HepG2 (cell line): ENCODE measurements at regions not wholly inside any gene's neighbourhood (a gene's known extent, or its start where the extent isn't known, plus 50 kb on each side); places are given as distances from the start of the nearest gene placed in this dataset.
A peak's percentile ranks its signal among the peaks of the same experiment; 100 is the strongest.

Source experiments
- ATAC-seq: fragments of 200-7000 bp; cut with Tn5 transposase; 3 replicates; pipeline ENCODE4 v1.9.1; 2020; ENCODE audit warnings: mild to moderate bottlenecking, moderate library complexity
- BruUV-seq: library from RNA; stranded (reverse); fragments of 400-500 nt; replicated peaks from 2 replicates; lab custom pipeline; 2021; lab: Mats Ljungman, UMichigan
- CTCF ChIA-PET: fragments of 300-600 bp; formaldehyde crosslinking; extraction: SDS; loops from one replicate; lab custom pipeline; 2021; ENCODE audit warnings: low total read pairs, inconsistent platforms, low intra/inter-chr PET ratio; lab: Yijun Ruan, JAX
- POLR2A ChIA-PET: fragments of 350-600 bp; sonication (Branson Sonifier 250); formaldehyde crosslinking; loops from one replicate; lab custom pipeline; 2020; ENCODE audit warnings: antibody characterized with exemption, inconsistent platforms; lab: Yijun Ruan, JAX
- DNase-seq: peaks from one replicate; pipeline ENCODE4 v3.0.0-alpha.2; 2015; ENCODE audit warnings: low spot score
- FAIRE-seq: peaks from 3 replicates; lab custom pipeline; 2011; peaks lifted over from hg19 to GRCh38; lab: Jason Lieb, UNC
- H2AFZ ChIP-seq: one replicate; pipeline ENCODE4 v1.6.1; 2011; ENCODE audit warnings: low read length, inconsistent platforms
- H3K27ac ChIP-seq: fragments of 300-600 bp; 3 replicates; pipeline ENCODE4 v1.8.0; 2011; ENCODE audit warnings: mixed run types, mild to moderate bottlenecking, mixed read lengths, low read length, inconsistent platforms; ENCODE audit not compliant: insufficient read depth; ENCODE audit errors: extremely low read length
- H3K27me3 ChIP-seq, 2 experiments: fragments of 200-600 bp in 1 of 2; 2 replicates in 1 of 2; 3 replicates in 1 of 2; pipeline versions ENCODE4 v1.6.0 to v1.8.0; 2011; ENCODE audit warnings: low read length in 2 of 2, mild to moderate bottlenecking in 2 of 2, moderate library complexity in 2 of 2, inconsistent platforms in 1 of 2; ENCODE audit not compliant: insufficient read depth in 2 of 2, control insufficient read depth in 1 of 2
- H3K36me3 ChIP-seq, 2 experiments: fragments of 200-600 bp in 1 of 2; replicated peaks in 1 of 2; 2 replicates in 1 of 2; 3 replicates in 1 of 2; pipeline versions ENCODE4 v1.5.1 to v1.8.0; 2011; ENCODE audit warnings: low read length in 2 of 2, inconsistent platforms in 1 of 2; ENCODE audit not compliant: insufficient read depth in 2 of 2, control insufficient read depth in 1 of 2
- H3K4me1 ChIP-seq: 2 replicates; pipeline ENCODE4 v1.5.1; 2012; ENCODE audit warnings: low read length, inconsistent platforms; ENCODE audit not compliant: insufficient read depth
- H3K4me2 ChIP-seq: 2 replicates; pipeline ENCODE4 v1.6.0; 2011; ENCODE audit warnings: low read depth, low read length, inconsistent platforms
- H3K4me3 ChIP-seq, 3 experiments: fragments of 200-600 bp in 1 of 3; sonication (generic), shearing (Covaris generic) in 1 of 3; replicated peaks in 1 of 3; 2 replicates each; pipeline ENCODE4 v1.5.1; 2011 to 2016; ENCODE audit warnings: low read length in 3 of 3, inconsistent platforms in 2 of 3, low read depth in 2 of 3, mild to moderate bottlenecking in 2 of 3, control low read depth in 1 of 3, mixed read lengths in 1 of 3; ENCODE audit not compliant: insufficient read depth in 1 of 3
- H3K79me2 ChIP-seq: one replicate; pipeline ENCODE4 v1.6.1; 2011; ENCODE audit warnings: low read length, inconsistent platforms; ENCODE audit not compliant: insufficient read depth
- H3K9ac ChIP-seq: 2 replicates; pipeline ENCODE4 v1.6.0; 2011; ENCODE audit warnings: mild to moderate bottlenecking, low read depth, low read length, inconsistent platforms; ENCODE audit not compliant: insufficient read depth
- H3K9me3 ChIP-seq: 2 replicates; pipeline ENCODE4 v1.5.1; 2012; ENCODE audit warnings: mild to moderate bottlenecking, low read length
- H4K20me1 ChIP-seq: 2 replicates; pipeline ENCODE4 v1.6.0; 2011; ENCODE audit warnings: inconsistent platforms, mild to moderate bottlenecking, low read length, moderate library complexity; ENCODE audit not compliant: insufficient read depth
- FOSL1 ChIP-seq: sonication (generic); formaldehyde crosslinking; IDR thresholded peaks from 2 replicates; pipeline ENCODE4 v1.9.0; 2021; ENCODE audit warnings: missing genetic modification reagents, borderline replicate concordance
- KDM2A ChIP-seq: sonication (generic); formaldehyde crosslinking; IDR thresholded peaks from 2 replicates; pipeline ENCODE4 v1.4.0; 2020; ENCODE audit warnings: low read depth, missing genetic modification reagents, borderline replicate concordance
- SKI ChIP-seq: fragments of 450-650 bp; IDR thresholded peaks from one replicate; pipeline ENCODE4 v1.6.1; 2018; ENCODE audit warnings: mild to moderate bottlenecking; ENCODE audit not compliant: partially characterized antibody
- SP140L ChIP-seq: sonication (generic); formaldehyde crosslinking; IDR thresholded peaks from 2 replicates; pipeline ENCODE4 v1.4.0; 2020; ENCODE audit warnings: missing genetic modification reagents, borderline replicate concordance
- SRSF4 ChIP-seq: fragments of 200-400 bp; formaldehyde crosslinking; IDR thresholded peaks from one replicate; pipeline ENCODE4 v1.6.1; 2018; ENCODE audit warnings: mild to moderate bottlenecking, low read depth, low read length, moderate library complexity; ENCODE audit not compliant: poor library complexity, severe bottlenecking
- ZNF331 ChIP-seq: sonication (generic); formaldehyde crosslinking; IDR thresholded peaks from 2 replicates; pipeline ENCODE4 v1.4.0; 2020; ENCODE audit warnings: missing genetic modification reagents
- ZNF563 ChIP-seq: sonication (generic); formaldehyde crosslinking; IDR thresholded peaks from 2 replicates; pipeline ENCODE4 v1.8.0; 2022; ENCODE audit warnings: mild to moderate bottlenecking, moderate library complexity, missing genetic modification reagents
- WGBS: methylation state at CpG from one replicate; pipeline ENCODE4 v1.1.6; 2017; ENCODE audit warnings: low lambda C conversion rate; 5-methylcytosine and 5-hydroxymethylcytosine counted together
- in situ Hi-C: cut with HindIII; loops from 2 replicates; pipeline ENCODE4 v1.10.0; 2017; ENCODE audit warnings: low pct_unique_long_range_greater_than_20kb; ENCODE audit not compliant: extremely low pct_ligation_motif_present
- intact Hi-C: fragments of 100-400 bp; cut with micrococcal nuclease; formaldehyde crosslinking; loops from one replicate; pipeline ENCODE4 v1.10.0; 2022; ENCODE audit not compliant: unreplicated experiment
- TF ChIP-seq, protein P1 (sequence below): sonication (generic); formaldehyde crosslinking; IDR thresholded peaks from 2 replicates; pipeline ENCODE4 v1.4.0; 2020; ENCODE audit warnings: mild to moderate bottlenecking, missing genetic modification reagents
- TF ChIP-seq, protein P2 (sequence below): fragments of 450-650 bp; IDR thresholded peaks from 2 replicates; pipeline ENCODE4 v1.6.1; 2016
- TF ChIP-seq, protein P3 (sequence below), 2 experiments: fragments of 450-650 bp in 1 of 2; sonication (generic) in 1 of 2; formaldehyde crosslinking in 1 of 2; IDR thresholded peaks; 2 replicates each; pipeline versions ENCODE4 v1.6.1 to v1.8.0; 2016 to 2022; ENCODE audit warnings: antibody characterized with exemption in 1 of 2, mild to moderate bottlenecking in 1 of 2, missing genetic modification reagents in 1 of 2

DNA sequence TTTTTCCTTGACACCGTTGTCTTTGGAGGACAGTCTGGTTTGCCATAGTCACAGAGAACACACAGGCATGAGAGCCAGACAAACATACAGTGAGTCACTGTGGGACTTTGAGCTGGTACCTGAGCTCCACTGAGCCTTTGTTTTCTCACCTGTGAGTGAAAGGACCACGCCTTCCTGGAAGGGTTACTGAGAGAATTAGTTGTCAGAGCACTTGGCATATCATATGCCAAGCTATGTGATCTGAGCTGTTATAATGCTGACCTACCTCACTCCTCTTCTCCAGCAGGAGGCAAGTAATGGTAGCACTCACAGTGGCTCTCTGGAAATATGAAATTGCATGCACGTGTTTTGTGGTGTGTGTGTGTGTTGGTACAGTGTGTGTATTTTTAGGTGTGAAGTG lies 59.7 kb downstream of the CXCL12 start (continued):
- no peak for TF ChIP-seq ZNF563 (CRISPR knock-in tag)
- TF ChIP-seq, protein P1, sequence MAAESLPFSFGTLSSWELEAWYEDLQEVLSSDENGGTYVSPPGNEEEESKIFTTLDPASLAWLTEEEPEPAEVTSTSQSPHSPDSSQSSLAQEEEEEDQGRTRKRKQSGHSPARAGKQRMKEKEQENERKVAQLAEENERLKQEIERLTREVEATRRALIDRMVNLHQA (CRISPR knock-in tag), result no peak
- TF ChIP-seq, protein P2, sequence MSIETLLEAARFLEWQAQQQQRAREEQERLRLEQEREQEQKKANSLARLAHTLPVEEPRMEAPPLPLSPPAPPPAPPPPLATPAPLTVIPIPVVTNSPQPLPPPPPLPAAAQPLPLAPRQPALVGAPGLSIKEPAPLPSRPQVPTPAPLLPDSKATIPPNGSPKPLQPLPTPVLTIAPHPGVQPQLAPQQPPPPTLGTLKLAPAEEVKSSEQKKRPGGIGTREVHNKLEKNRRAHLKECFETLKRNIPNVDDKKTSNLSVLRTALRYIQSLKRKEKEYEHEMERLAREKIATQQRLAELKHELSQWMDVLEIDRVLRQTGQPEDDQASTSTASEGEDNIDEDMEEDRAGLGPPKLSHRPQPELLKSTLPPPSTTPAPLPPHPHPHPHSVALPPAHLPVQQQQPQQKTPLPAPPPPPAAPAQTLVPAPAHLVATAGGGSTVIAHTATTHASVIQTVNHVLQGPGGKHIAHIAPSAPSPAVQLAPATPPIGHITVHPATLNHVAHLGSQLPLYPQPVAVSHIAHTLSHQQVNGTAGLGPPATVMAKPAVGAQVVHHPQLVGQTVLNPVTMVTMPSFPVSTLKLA, result 0 out of 2 replicates have a peak, but pooled peaks have one; percentile 2
- peak; percentile 39; the same call in 1 of the 2 replicates for TF ChIP-seq ZNF331 (CRISPR knock-in tag)
- TF ChIP-seq SKI, result no peak
- TF ChIP-seq FOSL1 (CRISPR knock-in tag), result peak; percentile 79

DNA sequence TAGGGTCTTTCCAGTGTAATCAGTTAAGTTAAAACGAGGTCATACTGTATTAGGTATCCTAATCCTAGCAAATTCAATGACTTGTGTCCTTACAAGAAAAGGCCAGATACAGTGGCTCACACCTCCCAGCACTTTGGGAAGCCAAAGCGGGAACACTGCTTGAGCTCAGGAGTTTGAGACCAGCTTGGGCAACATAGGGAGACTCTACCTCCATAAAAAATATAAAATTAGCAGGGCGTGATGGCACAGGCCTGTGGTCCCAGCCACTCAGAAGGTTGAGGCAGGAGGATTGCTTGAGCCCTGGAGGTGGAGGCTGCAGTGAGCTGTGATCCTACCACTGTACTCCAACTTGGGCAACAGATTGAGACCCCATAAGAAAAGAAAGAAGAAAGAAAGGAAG lies 61.1 kb downstream of the CXCL12 start:
- ChIA-PET CTCF (no interaction called here), POLR2A (no interaction called here)
- 27% methylated on average over 3 of the region's 3 CpGs for WGBS
- Histone ChIP-seq H3K79me2 (no peaks in the 10 kb centered on the region), H3K9ac (no peak overlapping the region), H3K36me3 (no peaks in the 10 kb centered on the region), H3K4me3 (no peak overlapping the region), H3K4me2 (no peak overlapping the region), H3K9me3 (no peaks in the 10 kb centered on the region), H3K27ac (no peak overlapping the region), H2AFZ (no peak overlapping the region), H3K27me3 (0 out of 5 replicates have a peak, but pooled peaks cover 0 to 3% of the 10 kb centered on the region in 2 experiments), H3K4me1 (peaks cover 16% of the 10 kb centered on the region), H4K20me1 (no peaks in the 10 kb centered on the region)
- intact Hi-C loops (no loop called here), in situ Hi-C loops (no loop called here)
- no TSS peak for BruUV-seq
- FAIRE-seq (no peak), ATAC-seq (no peak), DNase-seq (no peak)
- TF ChIP-seq SP140L, result no peak
- no peak for TF ChIP-seq KDM2A (CRISPR knock-in tag)
- TF ChIP-seq, protein P3, sequence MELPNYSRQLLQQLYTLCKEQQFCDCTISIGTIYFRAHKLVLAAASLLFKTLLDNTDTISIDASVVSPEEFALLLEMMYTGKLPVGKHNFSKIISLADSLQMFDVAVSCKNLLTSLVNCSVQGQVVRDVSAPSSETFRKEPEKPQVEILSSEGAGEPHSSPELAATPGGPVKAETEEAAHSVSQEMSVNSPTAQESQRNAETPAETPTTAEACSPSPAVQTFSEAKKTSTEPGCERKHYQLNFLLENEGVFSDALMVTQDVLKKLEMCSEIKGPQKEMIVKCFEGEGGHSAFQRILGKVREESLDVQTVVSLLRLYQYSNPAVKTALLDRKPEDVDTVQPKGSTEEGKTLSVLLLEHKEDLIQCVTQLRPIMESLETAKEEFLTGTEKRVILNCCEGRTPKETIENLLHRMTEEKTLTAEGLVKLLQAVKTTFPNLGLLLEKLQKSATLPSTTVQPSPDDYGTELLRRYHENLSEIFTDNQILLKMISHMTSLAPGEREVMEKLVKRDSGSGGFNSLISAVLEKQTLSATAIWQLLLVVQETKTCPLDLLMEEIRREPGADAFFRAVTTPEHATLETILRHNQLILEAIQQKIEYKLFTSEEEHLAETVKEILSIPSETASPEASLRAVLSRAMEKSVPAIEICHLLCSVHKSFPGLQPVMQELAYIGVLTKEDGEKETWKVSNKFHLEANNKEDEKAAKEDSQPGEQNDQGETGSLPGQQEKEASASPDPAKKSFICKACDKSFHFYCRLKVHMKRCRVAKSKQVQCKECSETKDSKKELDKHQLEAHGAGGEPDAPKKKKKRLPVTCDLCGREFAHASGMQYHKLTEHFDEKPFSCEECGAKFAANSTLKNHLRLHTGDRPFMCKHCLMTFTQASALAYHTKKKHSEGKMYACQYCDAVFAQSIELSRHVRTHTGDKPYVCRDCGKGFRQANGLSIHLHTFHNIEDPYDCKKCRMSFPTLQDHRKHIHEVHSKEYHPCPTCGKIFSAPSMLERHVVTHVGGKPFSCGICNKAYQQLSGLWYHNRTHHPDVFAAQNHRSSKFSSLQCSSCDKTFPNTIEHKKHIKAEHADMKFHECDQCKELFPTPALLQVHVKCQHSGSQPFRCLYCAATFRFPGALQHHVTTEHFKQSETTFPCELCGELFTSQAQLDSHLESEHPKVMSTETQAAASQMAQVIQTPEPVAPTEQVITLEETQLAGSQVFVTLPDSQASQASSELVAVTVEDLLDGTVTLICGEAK (IDR thresholded peaks at IDR 0.05), result no peak
- TF ChIP-seq, protein P3 (CRISPR knock-in tag; IDR thresholded peaks at IDR 0.05), result no peak
- TF ChIP-seq SRSF4, result no peak
